Psoas muscle (tissue), 7 donors: ENCODE measurements at regions not wholly inside any gene's neighbourhood (a gene's known extent, or its start where the extent isn't known, plus 50 kb on each side); places are given as distances from the start of the nearest gene placed in this dataset.

Experiments
- ATAC-seq, 4 donors: fragments of 200-7000 bp; cut with Tn5 transposase; one replicate each; pipeline ENCODE4 v1.9.1; 2020; ENCODE audit warnings: moderate library complexity in 3 of 4, mild to moderate bottlenecking in 2 of 4
- DNase-seq, 2 donors: peaks; one replicate each; pipeline ENCODE4 v3.0.0-alpha.2; 2020
- H3K27ac ChIP-seq: fragments of 200-600 bp; one replicate; pipeline ENCODE4 v1.8.0; 2022
- H3K27me3 ChIP-seq, 3 donors: fragments of 200-600 bp in 1 of 3; one replicate each; pipeline versions ENCODE4 v1.6.1 to v1.8.0; 2013 to 2022; ENCODE audit warnings: low read length in 2 of 3, mild to moderate bottlenecking in 2 of 3, moderate library complexity in 1 of 3; ENCODE audit not compliant: insufficient read depth in 3 of 3
- H3K36me3 ChIP-seq, 2 donors: fragments of 200-600 bp in 1 of 2; one replicate each; pipeline versions ENCODE4 v1.6.1 to v1.8.0; 2013 to 2022; ENCODE audit warnings: low read depth in 1 of 2, mild to moderate bottlenecking in 1 of 2, moderate library complexity in 1 of 2; ENCODE audit not compliant: insufficient read depth in 1 of 2
- H3K4me1 ChIP-seq: fragments of 200-600 bp; one replicate; pipeline ENCODE4 v1.8.0; 2022
- H3K4me3 ChIP-seq: fragments of 200-600 bp; one replicate; pipeline ENCODE4 v1.8.0; 2022; ENCODE audit warnings: mild to moderate bottlenecking
- H3K9me3 ChIP-seq: fragments of 200-600 bp; one replicate; pipeline ENCODE4 v1.8.0; 2022
- WGBS, 3 donors: extraction: QIAGEN DNeasy Blood & Tissue Kit; methylation state at CpG; one replicate each; pipeline versions ENCODE4 v1.1.6 to v1.1.7; 2013; 5-methylcytosine and 5-hydroxymethylcytosine counted together
- intact Hi-C, 2 donors: fragments of 100-400 bp; cut with DNase I; formaldehyde crosslinking; loops; one replicate each; pipeline versions ENCODE4 v1.11.0 to v1.14.2; 2022
- TF ChIP-seq, protein P1 (sequence below): fragments of 200-600 bp; IDR thresholded peaks from one replicate; pipeline ENCODE4 v1.8.0; 2022; ENCODE audit warnings: antibody characterized with exemption
- donor health status: healthy with polysubstance abuse.
- donor health status: DM: no; HTN: no; CAD: no; lungs with moderate emphysema.
- donor health status: Bipolar disorder and iron deficiency.
- donor health status: healthy.
- donor health status: DM: yes; HTN: yes; CAD: no.
- donor health status: DM: no; HTN: no; CAD: no.
- donor health status: DM: yes; HTN: yes; CAD: no.

DNA sequence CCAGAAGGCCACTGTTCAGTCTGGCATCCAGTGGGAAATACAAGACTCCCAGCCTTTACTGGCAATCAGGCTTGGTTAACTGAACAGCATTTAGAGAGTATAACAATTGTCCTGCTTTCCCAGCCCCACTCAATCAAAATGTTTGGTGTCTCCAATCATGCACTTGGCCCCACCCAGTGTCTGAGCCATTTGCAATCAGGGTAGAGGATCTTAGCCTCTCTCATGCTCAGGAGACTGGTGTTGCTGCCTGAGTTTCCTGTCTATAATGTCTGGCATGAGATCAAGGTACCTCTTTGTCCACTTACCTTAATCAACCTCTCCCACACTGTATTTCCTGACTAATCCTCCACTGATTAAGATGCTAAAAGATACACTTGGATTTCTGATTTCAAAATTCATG, 290.2 kb upstream of the GHITM start:
- H3K27me3 ChIP-seq, result no peaks in the 10 kb centered on the region
- H3K4me1 ChIP-seq, result no peaks in the 10 kb centered on the region
- TF ChIP-seq, protein P1, sequence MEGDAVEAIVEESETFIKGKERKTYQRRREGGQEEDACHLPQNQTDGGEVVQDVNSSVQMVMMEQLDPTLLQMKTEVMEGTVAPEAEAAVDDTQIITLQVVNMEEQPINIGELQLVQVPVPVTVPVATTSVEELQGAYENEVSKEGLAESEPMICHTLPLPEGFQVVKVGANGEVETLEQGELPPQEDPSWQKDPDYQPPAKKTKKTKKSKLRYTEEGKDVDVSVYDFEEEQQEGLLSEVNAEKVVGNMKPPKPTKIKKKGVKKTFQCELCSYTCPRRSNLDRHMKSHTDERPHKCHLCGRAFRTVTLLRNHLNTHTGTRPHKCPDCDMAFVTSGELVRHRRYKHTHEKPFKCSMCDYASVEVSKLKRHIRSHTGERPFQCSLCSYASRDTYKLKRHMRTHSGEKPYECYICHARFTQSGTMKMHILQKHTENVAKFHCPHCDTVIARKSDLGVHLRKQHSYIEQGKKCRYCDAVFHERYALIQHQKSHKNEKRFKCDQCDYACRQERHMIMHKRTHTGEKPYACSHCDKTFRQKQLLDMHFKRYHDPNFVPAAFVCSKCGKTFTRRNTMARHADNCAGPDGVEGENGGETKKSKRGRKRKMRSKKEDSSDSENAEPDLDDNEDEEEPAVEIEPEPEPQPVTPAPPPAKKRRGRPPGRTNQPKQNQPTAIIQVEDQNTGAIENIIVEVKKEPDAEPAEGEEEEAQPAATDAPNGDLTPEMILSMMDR, result no peak
- DNase-seq (no peak), ATAC-seq (no peak)
- H3K36me3 ChIP-seq, result no peaks in the 10 kb centered on the region
- H3K4me3 ChIP-seq, result no peak overlapping the region
- peaks cover 4% of the 10 kb centered on the region for H3K9me3 ChIP-seq
- intact Hi-C loops, result no loop called here
- H3K27ac ChIP-seq, result no peak overlapping the region

DNA sequence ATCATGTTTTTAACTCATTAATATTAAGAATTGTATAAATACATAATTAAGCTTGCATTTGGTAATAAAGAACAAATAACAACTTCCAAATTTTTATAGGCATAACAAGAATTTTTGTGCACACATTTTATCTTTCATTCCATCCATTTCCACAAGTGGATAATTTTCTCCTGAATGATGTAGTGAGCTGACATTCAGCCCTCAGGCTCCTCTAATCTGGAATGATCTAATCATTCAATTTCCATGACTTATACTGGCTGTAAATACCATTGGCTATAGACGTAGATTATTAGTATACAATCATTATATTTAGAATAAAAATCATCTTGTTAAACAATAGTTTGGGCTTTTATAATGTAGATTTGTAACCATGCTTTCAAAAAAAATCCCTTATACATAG, 287.2 kb upstream of the GHITM start:
- Histone ChIP-seq H3K36me3 (no peaks in the 10 kb centered on the region), H3K27ac (no peak overlapping the region), H3K27me3 (no peaks in the 10 kb centered on the region), H3K4me3 (no peak overlapping the region), H3K9me3 (no peaks in the 10 kb centered on the region), H3K4me1 (no peaks in the 10 kb centered on the region)
- intact Hi-C loops, result no loop called here
- TF ChIP-seq, protein P1, result no peak
- WGBS, 3 donors, result 61 to 65% (median 63%) methylated on average over 1 of the region's 1 CpG
- ATAC-seq, result no peak
- DNase-seq, result no peak

DNA sequence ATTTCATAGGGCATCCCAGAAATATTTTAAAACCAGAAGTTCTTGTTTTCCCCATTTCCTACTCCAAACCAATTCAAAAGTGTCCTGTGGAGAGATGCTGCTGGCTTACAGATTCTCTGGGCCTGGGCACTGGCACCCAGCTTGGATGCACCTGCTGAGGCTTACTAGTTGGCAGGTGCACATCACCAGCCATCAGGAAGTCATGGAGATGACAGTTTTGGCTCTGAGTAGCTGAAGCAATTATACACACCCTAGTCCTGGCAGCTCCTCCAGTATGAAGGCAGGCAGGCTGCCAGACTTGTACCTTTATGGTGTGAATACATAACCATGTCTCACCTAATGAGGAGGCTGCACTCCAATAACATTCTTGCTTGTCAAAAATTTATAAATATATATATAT, 276.6 kb upstream of the GHITM start:
- no peaks in the 10 kb centered on the region for H3K4me1 ChIP-seq
- H3K36me3 ChIP-seq, result no peaks in the 10 kb centered on the region
- intact Hi-C loops, result no loop called here
- TF ChIP-seq, protein P1, result no peak
- H3K9me3 ChIP-seq, result no peaks in the 10 kb centered on the region
- no peak overlapping the region for H3K4me3 ChIP-seq
- H3K27me3 ChIP-seq, result no peaks in the 10 kb centered on the region
- ATAC-seq (no peak), DNase-seq (no peak)
- no peak overlapping the region for H3K27ac ChIP-seq

DNA sequence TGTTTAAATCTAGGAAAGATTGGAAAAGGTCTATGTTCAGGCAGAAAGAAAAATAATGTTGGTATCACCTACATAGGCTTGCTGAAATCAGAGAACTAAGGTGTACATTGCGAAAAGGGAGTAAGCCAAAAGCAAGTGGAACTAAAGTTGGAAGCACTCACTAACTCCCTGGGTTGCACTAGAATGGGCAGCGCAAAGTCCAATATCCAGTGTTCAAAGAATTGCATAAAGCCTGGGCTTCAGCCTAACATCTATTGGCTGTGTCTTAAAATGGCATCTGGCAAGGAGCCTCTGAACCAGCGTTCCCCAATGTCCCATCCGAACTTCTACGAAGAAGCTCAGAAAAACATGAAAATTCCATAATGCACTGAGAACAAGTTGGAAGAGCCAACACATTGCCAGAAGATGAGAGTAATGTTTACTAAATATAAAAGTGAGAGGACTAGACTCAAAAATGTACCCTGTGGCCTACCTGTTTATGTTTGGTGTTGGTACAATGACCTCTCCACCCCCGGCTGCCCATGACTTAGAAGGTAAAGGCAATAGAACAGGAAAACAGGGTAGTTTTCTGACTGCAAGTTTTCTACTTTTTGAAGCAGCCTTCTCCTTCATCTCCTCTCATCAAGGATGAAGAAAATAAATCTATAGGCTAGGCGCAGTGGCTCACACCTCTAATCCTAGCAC, 275.9 kb upstream of the GHITM start:
- Histone ChIP-seq H3K27ac (no peak overlapping the region), H3K27me3 (no peaks in the 10 kb centered on the region), H3K36me3 (no peaks in the 10 kb centered on the region), H3K4me1 (no peaks in the 10 kb centered on the region), H3K4me3 (no peak overlapping the region), H3K9me3 (no peaks in the 10 kb centered on the region)
- intact Hi-C loops, result no loop called here
- TF ChIP-seq, protein P1, result no peak
- DNase-seq (no peak), ATAC-seq (no peak)
- 79 to 80% (median 80%) methylated on average over 7 of the region's 7 CpGs for WGBS, 3 donors

DNA sequence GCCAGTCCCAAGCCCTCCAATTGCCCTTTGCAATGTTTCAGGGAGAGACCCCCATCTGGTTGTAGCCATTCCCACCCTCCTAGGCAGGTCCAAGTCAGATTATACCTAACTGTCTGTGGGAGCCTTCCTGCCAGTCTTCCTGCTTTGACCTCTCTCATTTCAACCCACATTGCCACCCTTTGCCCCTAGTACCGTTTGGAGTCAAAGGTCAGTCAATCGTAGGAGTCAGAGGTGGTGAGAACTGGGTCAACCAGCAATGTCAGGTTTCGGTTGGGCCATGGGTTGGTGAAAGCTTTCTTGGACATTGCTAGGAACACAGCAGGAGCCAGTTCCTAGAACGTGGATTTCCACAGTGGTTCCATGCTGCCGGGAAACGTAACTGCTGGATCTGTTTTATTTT, 269.4 kb upstream of the GHITM start:
- Histone ChIP-seq H3K9me3 (no peaks in the 10 kb centered on the region), H3K27me3 (no peaks in the 10 kb centered on the region), H3K27ac (no peak overlapping the region), H3K4me1 (no peaks in the 10 kb centered on the region), H3K4me3 (no peak overlapping the region), H3K36me3 (no peaks in the 10 kb centered on the region)
- WGBS, 3 donors, result 78 to 85% (median 80%) methylated on average over 6 of the region's 6 CpGs
- no peak for ATAC-seq
- TF ChIP-seq, protein P1, result no peak
- intact Hi-C loops, result no loop called here
- DNase-seq, result no peak
